HL-60 (cell line): ENCODE measurements at regions not wholly inside any gene's neighbourhood (a gene's known extent, or its start where the extent isn't known, plus 50 kb on each side); places are given as distances from the start of the nearest gene placed in this dataset.

Experiments used
- DNase-seq, 2 experiments: peaks; one replicate each; pipeline ENCODE4 v3.0.0-alpha.2; 2010 to 2020; ENCODE audit warnings: low read depth in 1 of 2, low spot score in 1 of 2
- H3K27ac ChIP-seq: fragments of 250-450 bp; sonication (Bioruptor Pico); replicated peaks from 2 replicates; pipeline ENCODE4 v1.5.1; 2020; ENCODE audit warnings: mild to moderate bottlenecking, moderate library complexity
- H3K27me3 ChIP-seq: fragments of 250-450 bp; sonication (Bioruptor Pico); 2 replicates; pipeline ENCODE4 v1.5.1; 2021; ENCODE audit warnings: mild to moderate bottlenecking, moderate library complexity; ENCODE audit not compliant: insufficient read depth, poor library complexity, severe bottlenecking
- H3K4me3 ChIP-seq: replicated peaks from 2 replicates; pipeline ENCODE4 v1.5.1; 2011; ENCODE audit warnings: mild to moderate bottlenecking, control low read depth, low read length; ENCODE audit not compliant: insufficient read depth
- GABPA ChIP-seq: IDR thresholded peaks from 2 replicates; pipeline ENCODE4 v1.6.1; 2012; ENCODE audit warnings: low read depth
- POLR2AphosphoS5 ChIP-seq: IDR thresholded peaks from 2 replicates; pipeline ENCODE4 v1.6.1; 2012; ENCODE audit warnings: low read depth
- REST ChIP-seq: IDR thresholded peaks from 2 replicates; pipeline ENCODE4 v1.6.1; 2012; ENCODE audit warnings: low read depth; ENCODE audit not compliant: insufficient replicate concordance
- SPI1 ChIP-seq: IDR thresholded peaks from 2 replicates; pipeline ENCODE4 v1.6.1; 2012; ENCODE audit warnings: low read depth, mild to moderate bottlenecking, borderline replicate concordance
- TF ChIP-seq, protein P1 (sequence below): IDR thresholded peaks from one replicate; pipeline ENCODE4 v1.5.1; 2011; ENCODE audit warnings: low read length, control low read depth, inconsistent platforms; ENCODE audit not compliant: insufficient read depth

DNA sequence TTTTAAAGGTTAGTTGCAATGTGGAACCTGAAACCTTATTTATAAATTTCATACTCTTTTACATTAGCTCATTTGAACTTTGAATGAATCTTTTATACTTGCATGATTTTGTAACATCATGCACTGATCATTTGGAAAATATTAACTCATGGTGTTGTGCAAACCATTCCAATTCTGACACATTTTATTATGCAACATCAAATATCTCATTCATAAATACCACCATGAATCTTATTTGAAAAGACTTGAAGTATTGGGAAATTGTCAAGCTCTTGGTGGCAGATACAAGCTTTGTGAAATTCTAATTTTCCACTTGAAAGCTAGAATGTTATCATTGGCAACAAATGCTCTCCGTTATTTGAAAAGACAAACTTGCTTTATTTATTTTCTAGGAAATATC lies 379.9 kb upstream of the PCDH20 start:
- no peaks in the 10 kb centered on the region for H3K27me3 ChIP-seq
- no peak overlapping the region for H3K27ac ChIP-seq
- TF ChIP-seq POLR2AphosphoS5 (no peak), REST (no peak), SPI1 (no peak), GABPA (no peak)
- TF ChIP-seq, protein P1, sequence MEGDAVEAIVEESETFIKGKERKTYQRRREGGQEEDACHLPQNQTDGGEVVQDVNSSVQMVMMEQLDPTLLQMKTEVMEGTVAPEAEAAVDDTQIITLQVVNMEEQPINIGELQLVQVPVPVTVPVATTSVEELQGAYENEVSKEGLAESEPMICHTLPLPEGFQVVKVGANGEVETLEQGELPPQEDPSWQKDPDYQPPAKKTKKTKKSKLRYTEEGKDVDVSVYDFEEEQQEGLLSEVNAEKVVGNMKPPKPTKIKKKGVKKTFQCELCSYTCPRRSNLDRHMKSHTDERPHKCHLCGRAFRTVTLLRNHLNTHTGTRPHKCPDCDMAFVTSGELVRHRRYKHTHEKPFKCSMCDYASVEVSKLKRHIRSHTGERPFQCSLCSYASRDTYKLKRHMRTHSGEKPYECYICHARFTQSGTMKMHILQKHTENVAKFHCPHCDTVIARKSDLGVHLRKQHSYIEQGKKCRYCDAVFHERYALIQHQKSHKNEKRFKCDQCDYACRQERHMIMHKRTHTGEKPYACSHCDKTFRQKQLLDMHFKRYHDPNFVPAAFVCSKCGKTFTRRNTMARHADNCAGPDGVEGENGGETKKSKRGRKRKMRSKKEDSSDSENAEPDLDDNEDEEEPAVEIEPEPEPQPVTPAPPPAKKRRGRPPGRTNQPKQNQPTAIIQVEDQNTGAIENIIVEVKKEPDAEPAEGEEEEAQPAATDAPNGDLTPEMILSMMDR: no peak
- H3K4me3 ChIP-seq: no peak overlapping the region
- DNase-seq: no peak

- DNase-seq: no peak
- H3K27ac ChIP-seq: no peak overlapping the region
Observed at GRCh38 chr13:61779456-61779855, 363.8 kb upstream of the PCDH20 start.

GRCh38 chr13:61778531-61778930 lies 362.9 kb upstream of the PCDH20 start:
- Histone ChIP-seq H3K27me3 (no peaks in the 10 kb centered on the region), H3K27ac (no peak overlapping the region), H3K4me3 (no peak overlapping the region)
- TF ChIP-seq REST (no peak), GABPA (no peak), POLR2AphosphoS5 (no peak), SPI1 (no peak)
- TF ChIP-seq, protein P1: no peak
- DNase-seq: no peak

More at GRCh38 chr13:61779456-61779855, 363.8 kb upstream of the PCDH20 start:
- H3K4me3 ChIP-seq: no peak overlapping the region
- H3K27me3 ChIP-seq: no peaks in the 10 kb centered on the region
- TF ChIP-seq REST: no peak
- TF ChIP-seq GABPA: no peak
- TF ChIP-seq POLR2AphosphoS5: no peak
- TF ChIP-seq SPI1: no peak
- TF ChIP-seq, protein P1: no peak
